AG04450 (cell line): ENCODE measurements at regions not wholly inside any gene's neighbourhood (a gene's known extent, or its start where the extent isn't known, plus 50 kb on each side); places are given as distances from the start of the nearest gene placed in this dataset.

ENCODE experiments used
- CTCF ChIA-PET: fragments of 300-600, 350-600 bp; formaldehyde crosslinking; extraction: SDS; loops from one replicate; lab custom pipeline; 2022; ENCODE audit warnings: antibody characterized with exemption, inconsistent platforms; lab: Charles Lee
- POLR2A ChIA-PET: fragments of 350-600 bp; formaldehyde crosslinking; extraction: SDS; loops from one replicate; lab custom pipeline; 2021; ENCODE audit warnings: antibody characterized with exemption, inconsistent platforms; lab: Yijun Ruan, JAX
- DNase-seq: peaks from one replicate; pipeline ENCODE4 v3.0.0-alpha.2; 2011; ENCODE audit warnings: low read depth, low spot score
- H3K27ac ChIP-seq: one replicate; pipeline ENCODE4 v1.5.1; 2012; ENCODE audit warnings: low read depth, low read length, control low read depth
- H3K27me3 ChIP-seq: one replicate; pipeline ENCODE4 v1.6.0; 2012; ENCODE audit warnings: low read length; ENCODE audit not compliant: control insufficient read depth, insufficient read depth
- H3K4me3 ChIP-seq: 2 replicates; pipeline ENCODE4 v1.5.1; 2011; ENCODE audit warnings: mild to moderate bottlenecking, low read depth, low read length, control low read depth
- H3K9me3 ChIP-seq: 2 replicates; pipeline ENCODE4 v1.5.1; 2012; ENCODE audit warnings: low read length; ENCODE audit not compliant: control insufficient read depth, insufficient read depth
- TF ChIP-seq, protein P1 (sequence below): IDR thresholded peaks from 2 replicates; pipeline ENCODE4 v1.5.1; 2011; ENCODE audit warnings: low read depth, low read length, control low read depth, inconsistent platforms

DNA sequence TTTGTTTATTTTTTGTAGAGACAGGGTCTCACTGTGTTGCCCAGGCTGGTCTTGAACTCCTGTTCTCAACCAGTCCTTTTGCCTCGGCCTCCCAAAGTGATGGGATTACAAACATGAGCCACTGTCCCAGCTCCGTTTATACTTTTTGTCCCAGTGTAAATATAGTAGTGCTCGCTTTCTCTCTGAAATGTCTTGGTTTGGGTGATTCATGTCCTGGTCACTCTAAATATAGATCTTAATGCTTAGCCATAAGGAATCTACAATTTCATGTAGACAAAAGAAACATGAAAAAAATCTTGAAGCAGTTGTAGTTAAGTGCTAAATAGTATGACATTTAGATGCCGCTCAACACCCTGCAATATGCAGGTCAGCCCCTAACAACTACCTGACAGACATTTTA lies 126.9 kb downstream of the KATNIP start:
- Histone ChIP-seq H3K27ac (peak overlapping the region; percentile 80), H3K27me3 (no peaks in the 10 kb centered on the region), H3K9me3 (no peaks in the 10 kb centered on the region), H3K4me3 (no peak overlapping the region)
- TF ChIP-seq, protein P1, sequence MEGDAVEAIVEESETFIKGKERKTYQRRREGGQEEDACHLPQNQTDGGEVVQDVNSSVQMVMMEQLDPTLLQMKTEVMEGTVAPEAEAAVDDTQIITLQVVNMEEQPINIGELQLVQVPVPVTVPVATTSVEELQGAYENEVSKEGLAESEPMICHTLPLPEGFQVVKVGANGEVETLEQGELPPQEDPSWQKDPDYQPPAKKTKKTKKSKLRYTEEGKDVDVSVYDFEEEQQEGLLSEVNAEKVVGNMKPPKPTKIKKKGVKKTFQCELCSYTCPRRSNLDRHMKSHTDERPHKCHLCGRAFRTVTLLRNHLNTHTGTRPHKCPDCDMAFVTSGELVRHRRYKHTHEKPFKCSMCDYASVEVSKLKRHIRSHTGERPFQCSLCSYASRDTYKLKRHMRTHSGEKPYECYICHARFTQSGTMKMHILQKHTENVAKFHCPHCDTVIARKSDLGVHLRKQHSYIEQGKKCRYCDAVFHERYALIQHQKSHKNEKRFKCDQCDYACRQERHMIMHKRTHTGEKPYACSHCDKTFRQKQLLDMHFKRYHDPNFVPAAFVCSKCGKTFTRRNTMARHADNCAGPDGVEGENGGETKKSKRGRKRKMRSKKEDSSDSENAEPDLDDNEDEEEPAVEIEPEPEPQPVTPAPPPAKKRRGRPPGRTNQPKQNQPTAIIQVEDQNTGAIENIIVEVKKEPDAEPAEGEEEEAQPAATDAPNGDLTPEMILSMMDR: no peak
- POLR2A ChIA-PET: no interaction called here
- CTCF ChIA-PET: interaction anchor here (0.9 kb wide), 1 partner anchor 36 kb away, joined by 3 read pairs; no protein-coding TSS in a partner anchor
- DNase-seq: peak; percentile 20

DNA sequence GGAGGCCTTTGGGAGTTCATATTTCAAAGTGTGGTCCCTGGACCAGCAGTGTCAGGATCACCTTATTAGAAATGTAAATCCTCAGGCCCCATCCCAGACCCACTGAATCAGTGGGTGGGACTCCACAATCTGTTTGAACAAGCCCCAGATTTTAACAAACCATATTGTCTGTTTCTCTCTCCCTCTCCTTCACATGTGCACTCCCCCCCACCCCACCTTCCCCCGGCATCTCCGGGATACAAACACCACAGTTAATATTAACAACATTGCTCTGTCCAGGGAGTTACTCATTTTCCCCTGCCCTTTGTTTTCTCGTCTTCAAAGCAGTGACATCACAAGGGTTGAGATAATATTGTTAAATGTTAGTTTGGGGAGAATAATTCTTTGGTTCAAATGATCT lies 127.3 kb downstream of the KATNIP start:
- POLR2A ChIA-PET: no interaction called here
- CTCF ChIA-PET: no interaction called here
- DNase-seq: no peak
- TF ChIP-seq, protein P1: no peak
- Histone ChIP-seq H3K9me3 (no peaks in the 10 kb centered on the region), H3K27ac (peak overlapping the region; percentile 80), H3K27me3 (no peaks in the 10 kb centered on the region), H3K4me3 (no peak overlapping the region)

DNA sequence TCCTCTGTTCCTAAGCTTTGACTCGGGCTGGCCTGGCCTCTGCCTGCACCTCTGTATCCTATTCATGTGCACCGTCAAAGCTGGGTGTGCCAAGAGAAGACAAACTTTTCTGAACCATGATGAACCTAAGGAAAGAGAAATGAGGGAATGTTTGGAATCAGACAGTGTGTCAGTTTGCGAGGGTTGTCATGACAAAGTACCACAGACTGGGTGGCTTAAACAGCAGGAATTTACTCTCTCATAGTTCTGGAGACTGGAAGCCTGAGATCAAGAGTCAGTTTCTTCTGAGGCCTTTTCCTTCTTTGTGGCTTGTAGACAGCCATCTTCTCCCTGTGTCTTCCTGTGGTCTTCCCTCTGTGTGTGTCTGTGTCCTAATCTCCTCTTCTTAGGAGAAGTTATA lies 129.0 kb downstream of the KATNIP start:
- ChIA-PET POLR2A (no interaction called here), CTCF (interaction anchor here (0.7 to 1.2 kb wide), 2 partner anchors 39 to 499 kb away, joined by 4 to 7 read pairs; no protein-coding TSS in a partner anchor)
- no peak for DNase-seq
- Histone ChIP-seq H3K9me3 (no peaks in the 10 kb centered on the region), H3K27me3 (no peaks in the 10 kb centered on the region), H3K4me3 (no peak overlapping the region), H3K27ac (no peak overlapping the region)
- TF ChIP-seq, protein P1: no peak

DNA sequence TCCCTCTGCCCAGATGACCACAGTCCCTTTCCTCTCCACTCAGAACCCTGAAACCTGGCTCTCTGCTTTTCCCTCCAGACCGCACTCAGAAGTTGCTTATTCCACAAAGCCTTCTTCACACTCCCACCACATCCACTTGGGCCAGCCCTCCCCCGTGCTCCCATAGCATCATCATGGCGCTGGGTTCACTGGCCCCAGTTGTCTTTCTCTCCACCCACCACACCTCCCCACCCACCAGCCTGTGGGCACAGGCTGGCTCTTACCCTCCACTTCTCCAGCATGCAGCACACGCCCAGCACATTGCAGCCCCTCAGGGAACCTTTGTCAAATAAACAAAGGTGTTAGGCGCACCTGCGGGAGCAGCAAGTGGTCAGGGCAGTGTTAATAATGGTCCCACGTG lies 130.0 kb downstream of the KATNIP start:
- DNase-seq: no peak
- CTCF ChIA-PET: interaction anchor here (0.7 kb wide), 1 partner anchor 67 kb away, joined by 13 read pairs; no protein-coding TSS in a partner anchor
- Histone ChIP-seq H3K27me3 (no peaks in the 10 kb centered on the region), H3K27ac (no peak overlapping the region), H3K9me3 (no peaks in the 10 kb centered on the region), H3K4me3 (no peak overlapping the region)
- POLR2A ChIA-PET: no interaction called here
- TF ChIP-seq, protein P1: no peak

DNA sequence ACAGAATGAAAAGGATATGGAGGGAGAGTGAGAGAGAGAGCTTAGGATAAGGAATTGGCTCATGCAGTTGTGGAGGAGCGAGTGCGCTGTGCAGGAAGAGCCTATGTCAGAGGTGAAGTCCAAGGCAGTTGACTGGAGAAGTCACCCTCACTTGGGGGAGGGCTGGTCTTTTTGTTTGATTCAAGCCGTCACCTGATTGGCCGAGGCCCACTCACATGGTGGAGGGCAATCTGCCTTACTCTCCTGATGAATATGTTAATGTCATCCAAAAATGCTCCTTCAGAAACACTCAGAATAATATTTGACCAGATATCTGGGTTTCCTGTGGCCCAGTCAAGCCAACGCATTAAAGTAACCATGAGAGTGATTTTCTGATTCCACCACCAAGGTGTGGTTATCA lies 131.7 kb downstream of the KATNIP start:
- Histone ChIP-seq H3K9me3 (no peaks in the 10 kb centered on the region), H3K4me3 (no peak overlapping the region), H3K27ac (no peak overlapping the region), H3K27me3 (no peaks in the 10 kb centered on the region)
- TF ChIP-seq, protein P1: no peak
- no peak for DNase-seq
- CTCF ChIA-PET: interaction anchor here (1.2 kb wide), 1 partner anchor 98 kb away, joined by 3 read pairs; no protein-coding TSS in a partner anchor
- POLR2A ChIA-PET: no interaction called here
